ENCODE measurements at regions not wholly inside any gene's neighbourhood (a gene's known extent, or its start where the extent isn't known, plus 50 kb on each side); places are given as distances from the start of the nearest gene placed in this dataset.

DNA sequence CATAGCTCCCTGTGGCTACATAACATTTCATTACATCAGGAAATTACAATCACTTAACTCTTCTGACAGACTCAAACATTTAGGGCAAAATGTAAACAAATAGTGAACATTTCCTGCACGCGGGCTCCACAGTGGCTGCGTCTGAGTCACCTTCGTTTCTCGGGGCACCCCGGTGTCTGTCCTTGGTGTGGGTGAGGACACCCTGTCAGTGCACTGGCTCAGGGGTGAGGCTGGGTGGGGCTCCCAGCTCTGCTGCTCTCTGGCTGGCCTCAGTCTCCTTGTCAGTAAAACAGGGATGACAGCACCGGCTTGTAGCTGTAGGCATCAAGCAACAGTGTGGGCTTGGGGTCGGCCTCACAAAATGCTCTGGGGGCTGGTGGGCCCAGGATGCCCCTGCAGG lies 237.1 kb upstream of the SHH start:
- peaks cover 52% of the 10 kb centered on the region for H3K27me3 Mint-ChIP-seq (ENCODE audit: unreplicated experiment)
- H3K9me3 Mint-ChIP-seq (ENCODE audit: low read depth, unreplicated experiment), result peaks cover 8% of the 10 kb centered on the region
- TF ChIP-seq, protein P1, sequence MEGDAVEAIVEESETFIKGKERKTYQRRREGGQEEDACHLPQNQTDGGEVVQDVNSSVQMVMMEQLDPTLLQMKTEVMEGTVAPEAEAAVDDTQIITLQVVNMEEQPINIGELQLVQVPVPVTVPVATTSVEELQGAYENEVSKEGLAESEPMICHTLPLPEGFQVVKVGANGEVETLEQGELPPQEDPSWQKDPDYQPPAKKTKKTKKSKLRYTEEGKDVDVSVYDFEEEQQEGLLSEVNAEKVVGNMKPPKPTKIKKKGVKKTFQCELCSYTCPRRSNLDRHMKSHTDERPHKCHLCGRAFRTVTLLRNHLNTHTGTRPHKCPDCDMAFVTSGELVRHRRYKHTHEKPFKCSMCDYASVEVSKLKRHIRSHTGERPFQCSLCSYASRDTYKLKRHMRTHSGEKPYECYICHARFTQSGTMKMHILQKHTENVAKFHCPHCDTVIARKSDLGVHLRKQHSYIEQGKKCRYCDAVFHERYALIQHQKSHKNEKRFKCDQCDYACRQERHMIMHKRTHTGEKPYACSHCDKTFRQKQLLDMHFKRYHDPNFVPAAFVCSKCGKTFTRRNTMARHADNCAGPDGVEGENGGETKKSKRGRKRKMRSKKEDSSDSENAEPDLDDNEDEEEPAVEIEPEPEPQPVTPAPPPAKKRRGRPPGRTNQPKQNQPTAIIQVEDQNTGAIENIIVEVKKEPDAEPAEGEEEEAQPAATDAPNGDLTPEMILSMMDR (IDR thresholded peaks at IDR 0.05; ENCODE audit: unreplicated experiment), result no peak
- H3K4me3 Mint-ChIP-seq (ENCODE audit: low read depth, unreplicated experiment), result no peak overlapping the region
- intact Hi-C loops (cut with micrococcal nuclease; ENCODE audit: unreplicated experiment), result no loop called here
- H3K4me1 Mint-ChIP-seq (ENCODE audit: low read depth, unreplicated experiment), result no peaks in the 10 kb centered on the region
- no peak for DNase-seq
- no peak overlapping the region for H3K27ac Mint-ChIP-seq (ENCODE audit: unreplicated experiment)
- H3K36me3 Mint-ChIP-seq (ENCODE audit: insufficient read depth, unreplicated experiment), result no peaks in the 10 kb centered on the region
- CTCF ChIA-PET, result no interaction called here
- no TSS peak for BruUV-seq (replicated peaks)

GRCh38 chr7:156046031-156046560 lies 233.8 kb upstream of the SHH start:
- intact Hi-C loops (cut with micrococcal nuclease; ENCODE audit: unreplicated experiment), result no loop called here
- BruUV-seq (replicated peaks), result no TSS peak
- peaks cover 32% of the 10 kb centered on the region for H3K27me3 Mint-ChIP-seq (ENCODE audit: unreplicated experiment)
- H3K27ac Mint-ChIP-seq (ENCODE audit: unreplicated experiment), result no peak overlapping the region
- H3K9me3 Mint-ChIP-seq (ENCODE audit: low read depth, unreplicated experiment), result peaks cover 1% of the 10 kb centered on the region
- no peaks in the 10 kb centered on the region for H3K4me1 Mint-ChIP-seq (ENCODE audit: low read depth, unreplicated experiment)
- H3K4me3 Mint-ChIP-seq (ENCODE audit: low read depth, unreplicated experiment), result no peak overlapping the region
- TF ChIP-seq, protein P1 (IDR thresholded peaks at IDR 0.05; ENCODE audit: unreplicated experiment), result no peak
- CTCF ChIA-PET, result no interaction called here
- no peak for DNase-seq
- no peaks in the 10 kb centered on the region for H3K36me3 Mint-ChIP-seq (ENCODE audit: insufficient read depth, unreplicated experiment)

GRCh38 chr7:156043416-156044178 lies 231.3 kb upstream of the SHH start:
- no peak overlapping the region for H3K27ac Mint-ChIP-seq (ENCODE audit: unreplicated experiment)
- H3K4me3 Mint-ChIP-seq (ENCODE audit: low read depth, unreplicated experiment), result no peak overlapping the region
- DNase-seq, result no peak
- peaks cover 26% of the 10 kb centered on the region for H3K27me3 Mint-ChIP-seq (ENCODE audit: unreplicated experiment)
- CTCF ChIA-PET, result interaction anchor here (0.6 kb wide), 1 partner anchor 11 kb away, joined by 4 read pairs; no protein-coding TSS in a partner anchor
- H3K36me3 Mint-ChIP-seq (ENCODE audit: insufficient read depth, unreplicated experiment), result no peaks in the 10 kb centered on the region
- intact Hi-C loops (cut with micrococcal nuclease; ENCODE audit: unreplicated experiment), result no loop called here
- H3K4me1 Mint-ChIP-seq (ENCODE audit: low read depth, unreplicated experiment), result no peaks in the 10 kb centered on the region
- H3K9me3 Mint-ChIP-seq (ENCODE audit: low read depth, unreplicated experiment), result no peaks in the 10 kb centered on the region
- TF ChIP-seq, protein P1 (IDR thresholded peaks at IDR 0.05; ENCODE audit: unreplicated experiment), result no peak
- BruUV-seq (replicated peaks), result no TSS peak

- no peak for DNase-seq
- intact Hi-C loops (cut with micrococcal nuclease; ENCODE audit: unreplicated experiment), result no loop called here
- Mint-ChIP-seq H3K9me3 (ENCODE audit: low read depth, unreplicated experiment) (no peaks in the 10 kb centered on the region), H3K4me3 (ENCODE audit: low read depth, unreplicated experiment) (no peak overlapping the region), H3K36me3 (ENCODE audit: insufficient read depth, unreplicated experiment) (no peaks in the 10 kb centered on the region), H3K27me3 (ENCODE audit: unreplicated experiment) (peaks cover 13% of the 10 kb centered on the region), H3K27ac (ENCODE audit: unreplicated experiment) (no peak overlapping the region), H3K4me1 (ENCODE audit: low read depth, unreplicated experiment) (no peaks in the 10 kb centered on the region)
- TF ChIP-seq, protein P1 (IDR thresholded peaks at IDR 0.05; ENCODE audit: unreplicated experiment), result no peak
- no TSS peak for BruUV-seq (replicated peaks)
- CTCF ChIA-PET, result interaction anchor here (0.7 kb wide), 1 partner anchor 686 kb away, joined by 3 read pairs; no protein-coding TSS in a partner anchor
Observed at GRCh38 chr7:156041398-156041797, 229.1 kb upstream of the SHH start.
